GM23338 (cell line): ENCODE measurements at regions not wholly inside any gene's neighbourhood (a gene's known extent, or its start where the extent isn't known, plus 50 kb on each side); places are given as distances from the start of the nearest gene placed in this dataset.

Source experiments
- EZH2 ChIP-seq: fragments of 200-600 bp; sonication (generic); IDR thresholded peaks from one replicate; pipeline ENCODE4 v1.8.0; 2017; ENCODE audit warnings: antibody characterized with exemption, mild to moderate bottlenecking, low read depth; ENCODE audit not compliant: unreplicated experiment
- TF ChIP-seq, protein P1 (sequence below), 2 experiments: fragments of 200-600 bp in 1 of 2; sonication (generic) in 1 of 2; conservative IDR thresholded peaks; 2 replicates each; pipeline versions ENCODE4 v1.5.1 to v1.6.1; 2016 to 2017; ENCODE audit warnings: antibody characterized with exemption in 2 of 2, low read depth in 2 of 2, mild to moderate bottlenecking in 2 of 2, moderate library complexity in 1 of 2

- TF ChIP-seq, protein P1, sequence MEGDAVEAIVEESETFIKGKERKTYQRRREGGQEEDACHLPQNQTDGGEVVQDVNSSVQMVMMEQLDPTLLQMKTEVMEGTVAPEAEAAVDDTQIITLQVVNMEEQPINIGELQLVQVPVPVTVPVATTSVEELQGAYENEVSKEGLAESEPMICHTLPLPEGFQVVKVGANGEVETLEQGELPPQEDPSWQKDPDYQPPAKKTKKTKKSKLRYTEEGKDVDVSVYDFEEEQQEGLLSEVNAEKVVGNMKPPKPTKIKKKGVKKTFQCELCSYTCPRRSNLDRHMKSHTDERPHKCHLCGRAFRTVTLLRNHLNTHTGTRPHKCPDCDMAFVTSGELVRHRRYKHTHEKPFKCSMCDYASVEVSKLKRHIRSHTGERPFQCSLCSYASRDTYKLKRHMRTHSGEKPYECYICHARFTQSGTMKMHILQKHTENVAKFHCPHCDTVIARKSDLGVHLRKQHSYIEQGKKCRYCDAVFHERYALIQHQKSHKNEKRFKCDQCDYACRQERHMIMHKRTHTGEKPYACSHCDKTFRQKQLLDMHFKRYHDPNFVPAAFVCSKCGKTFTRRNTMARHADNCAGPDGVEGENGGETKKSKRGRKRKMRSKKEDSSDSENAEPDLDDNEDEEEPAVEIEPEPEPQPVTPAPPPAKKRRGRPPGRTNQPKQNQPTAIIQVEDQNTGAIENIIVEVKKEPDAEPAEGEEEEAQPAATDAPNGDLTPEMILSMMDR (conservative IDR thresholded peaks at IDR 0.05; ENCODE audit: low read depth in 2 of 2), result no peak
- no peak for TF ChIP-seq EZH2
Observed at GRCh38 chr3:66931291-66931690, 66.8 kb upstream of the KBTBD8 start.
